ENCODE measurements at regions not wholly inside any gene's neighbourhood (a gene's known extent, or its start where the extent isn't known, plus 50 kb on each side); places are given as distances from the start of the nearest gene placed in this dataset.

GRCh38 chr3:83715307-83715706 is 1243.5 kb upstream of the CADM2 start:
- DNase-seq (ENCODE audit: low spot score in 2 of 2) (no peak), FAIRE-seq (no peak)

GRCh38 chr3:83729576-83729975 is 1229.2 kb upstream of the CADM2 start:
- FAIRE-seq = no peak
- DNase-seq (ENCODE audit: low spot score in 2 of 2) = no peak

GRCh38 chr3:83734656-83735055 is 1224.1 kb upstream of the CADM2 start:
- DNase-seq (ENCODE audit: low spot score in 2 of 2) (no peak), FAIRE-seq (no peak)

GRCh38 chr3:83738202-83738601 is 1220.6 kb upstream of the CADM2 start:
- FAIRE-seq (no peak), DNase-seq (ENCODE audit: low spot score in 2 of 2) (no peak)

- FAIRE-seq (no peak), DNase-seq (ENCODE audit: low spot score in 2 of 2) (no peak)
Measured at GRCh38 chr3:83740504-83740903, 1218.3 kb upstream of the CADM2 start.

GRCh38 chr3:83765956-83766355 is 1192.8 kb upstream of the CADM2 start:
- no peak for FAIRE-seq
- no peak for DNase-seq (ENCODE audit: low spot score in 2 of 2)

- no peak for FAIRE-seq
- DNase-seq (ENCODE audit: low spot score in 2 of 2) = no peak
Measured at GRCh38 chr3:83769791-83770663, 1188.8 kb upstream of the CADM2 start.

GRCh38 chr3:83770664-83771402 is 1188.0 kb upstream of the CADM2 start:
- DNase-seq (ENCODE audit: low spot score in 2 of 2) = no peak
- FAIRE-seq = no peak

GRCh38 chr3:83802801-83803200 is 1156.0 kb upstream of the CADM2 start:
- DNase-seq (ENCODE audit: low spot score in 2 of 2) (no peak), FAIRE-seq (no peak)

GRCh38 chr3:83807511-83807910 is 1151.3 kb upstream of the CADM2 start:
- FAIRE-seq (no peak), DNase-seq (ENCODE audit: low spot score in 2 of 2) (no peak)

- DNase-seq (ENCODE audit: low spot score in 2 of 2) (no peak), FAIRE-seq (no peak)
Measured at GRCh38 chr3:83813176-83813575, 1145.6 kb upstream of the CADM2 start.

GRCh38 chr3:83816653-83817052 is 1142.1 kb upstream of the CADM2 start:
- DNase-seq (ENCODE audit: low spot score in 2 of 2) (no peak), FAIRE-seq (no peak)

- FAIRE-seq (no peak), DNase-seq (ENCODE audit: low spot score in 2 of 2) (no peak)
Measured at GRCh38 chr3:83821506-83821905, 1137.3 kb upstream of the CADM2 start.

- DNase-seq (ENCODE audit: low spot score in 2 of 2) = no peak
- FAIRE-seq = no peak
Measured at GRCh38 chr3:83823095-83823494, 1135.7 kb upstream of the CADM2 start.

GRCh38 chr3:83835040-83835439 is 1123.7 kb upstream of the CADM2 start:
- FAIRE-seq (no peak), DNase-seq (ENCODE audit: low spot score in 2 of 2) (no peak)

- FAIRE-seq (no peak), DNase-seq (ENCODE audit: low spot score in 2 of 2) (no peak)
Measured at GRCh38 chr3:83842511-83842910, 1116.3 kb upstream of the CADM2 start.

GRCh38 chr3:83843716-83844115 is 1115.1 kb upstream of the CADM2 start:
- FAIRE-seq (no peak), DNase-seq (ENCODE audit: low spot score in 2 of 2) (no peak)

- FAIRE-seq = no peak
- no peak for DNase-seq (ENCODE audit: low spot score in 2 of 2)
Measured at GRCh38 chr3:83849106-83849730, 1109.6 kb upstream of the CADM2 start.

- no peak for FAIRE-seq
Measured at GRCh38 chr3:83863380-83863779, 1095.4 kb upstream of the CADM2 start.

GRCh38 chr3:83868909-83869567 is 1089.8 kb upstream of the CADM2 start:
- no peak for DNase-seq (ENCODE audit: low spot score in 2 of 2)
- FAIRE-seq = no peak

More at GRCh38 chr3:83863380-83863779, 1095.4 kb upstream of the CADM2 start:
- DNase-seq (ENCODE audit: low spot score in 2 of 2) = no peak

- no peak for FAIRE-seq
- no peak for DNase-seq (ENCODE audit: low spot score in 2 of 2)
Measured at GRCh38 chr3:83873550-83873949, 1085.2 kb upstream of the CADM2 start.
